Uterus (tissue), 3 donors: ENCODE measurements at regions not wholly inside any gene's neighbourhood (a gene's known extent, or its start where the extent isn't known, plus 50 kb on each side); places are given as distances from the start of the nearest gene placed in this dataset.

Source experiments
- DNase-seq, 2 donors: peaks; one replicate each; pipeline ENCODE4 v3.0.0-alpha.2; 2019 to 2020
- H3K27ac ChIP-seq, 2 donors: fragments of 200-600 bp; sonication (generic); 1 replicate in 1 of 2; 2 replicates in 1 of 2; pipeline ENCODE4 v1.5.1; 2016 to 2018
- H3K27me3 ChIP-seq, 2 donors: fragments of 200-600 bp; sonication (generic); one replicate each; pipeline ENCODE4 v1.5.1; 2018 to 2019; ENCODE audit warnings: control low read depth in 1 of 2
- H3K36me3 ChIP-seq, 2 donors: fragments of 200-600 bp; sonication (generic); one replicate each; pipeline ENCODE4 v1.5.1; 2019; ENCODE audit warnings: control low read depth in 1 of 2
- H3K4me1 ChIP-seq, 2 donors: fragments of 200-600 bp; sonication (generic); one replicate each; pipeline ENCODE4 v1.5.1; 2018 to 2019; ENCODE audit warnings: control low read depth in 1 of 2
- H3K4me3 ChIP-seq, 2 donors: fragments of 200-600 bp; sonication (generic); 1 replicate in 1 of 2; 2 replicates in 1 of 2; pipeline ENCODE4 v1.5.1; 2018 to 2019; ENCODE audit warnings: mild to moderate bottlenecking in 1 of 2
- H3K9me3 ChIP-seq, 2 donors: fragments of 200-600 bp; sonication (generic); one replicate each; pipeline ENCODE4 v1.5.1; 2019; ENCODE audit warnings: control low read depth in 1 of 2
- POLR2A ChIP-seq, 2 donors: fragments of 450-650 bp; IDR thresholded peaks; one replicate each; pipeline ENCODE4 v1.6.1; 2016; ENCODE audit warnings: antibody characterized with exemption in 2 of 2, mild to moderate bottlenecking in 1 of 2, moderate library complexity in 1 of 2
- intact Hi-C: fragments of 100-400 bp; cut with DNase I; formaldehyde crosslinking; loops from one replicate; pipeline ENCODE4 v1.15.1; 2023; ENCODE audit warnings: low total_unique reads
- TF ChIP-seq, protein P1 (sequence below), 4 experiments: fragments of 200-600 bp in 2 of 4; fragments of 450-650 bp in 2 of 4; sonication (generic) in 2 of 4; IDR thresholded peaks; one replicate each; pipeline ENCODE4 v1.5.1; 2016 to 2019; ENCODE audit warnings: antibody characterized with exemption in 4 of 4, mild to moderate bottlenecking in 2 of 4, moderate library complexity in 1 of 4
- donor health status: DM: yes; HTN: yes; CAD: no.

DNA sequence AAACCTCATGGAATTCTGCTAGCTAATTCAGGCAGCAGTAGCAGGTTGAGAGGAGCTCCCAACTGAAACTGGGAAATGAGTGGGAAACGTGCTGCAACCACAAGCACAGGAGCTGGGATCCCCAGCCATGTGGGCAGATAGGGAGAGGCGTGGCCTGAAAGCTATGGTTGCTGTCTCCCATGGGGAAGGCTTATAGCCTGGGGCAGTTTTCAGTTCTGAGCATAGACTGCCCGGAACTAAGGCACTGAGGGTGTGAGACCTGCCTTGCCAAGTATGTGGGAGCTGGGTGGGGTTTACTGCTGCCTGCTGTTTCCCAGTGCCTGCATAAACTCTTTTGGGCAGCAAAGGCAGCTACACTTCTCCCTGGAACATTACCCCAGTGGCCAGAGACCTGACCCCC, 229.5 kb downstream of the TUSC7 start:
- Histone ChIP-seq H3K27ac (no peak overlapping the region), H3K4me3 (no peak overlapping the region), H3K9me3 (no peaks in the 10 kb centered on the region), H3K4me1 (no peaks in the 10 kb centered on the region), H3K36me3 (no peaks in the 10 kb centered on the region), H3K27me3 (no peaks in the 10 kb centered on the region)
- intact Hi-C loops: no loop called here
- TF ChIP-seq POLR2A (IDR thresholded peaks at IDR 0.05): no peak
- TF ChIP-seq, protein P1, sequence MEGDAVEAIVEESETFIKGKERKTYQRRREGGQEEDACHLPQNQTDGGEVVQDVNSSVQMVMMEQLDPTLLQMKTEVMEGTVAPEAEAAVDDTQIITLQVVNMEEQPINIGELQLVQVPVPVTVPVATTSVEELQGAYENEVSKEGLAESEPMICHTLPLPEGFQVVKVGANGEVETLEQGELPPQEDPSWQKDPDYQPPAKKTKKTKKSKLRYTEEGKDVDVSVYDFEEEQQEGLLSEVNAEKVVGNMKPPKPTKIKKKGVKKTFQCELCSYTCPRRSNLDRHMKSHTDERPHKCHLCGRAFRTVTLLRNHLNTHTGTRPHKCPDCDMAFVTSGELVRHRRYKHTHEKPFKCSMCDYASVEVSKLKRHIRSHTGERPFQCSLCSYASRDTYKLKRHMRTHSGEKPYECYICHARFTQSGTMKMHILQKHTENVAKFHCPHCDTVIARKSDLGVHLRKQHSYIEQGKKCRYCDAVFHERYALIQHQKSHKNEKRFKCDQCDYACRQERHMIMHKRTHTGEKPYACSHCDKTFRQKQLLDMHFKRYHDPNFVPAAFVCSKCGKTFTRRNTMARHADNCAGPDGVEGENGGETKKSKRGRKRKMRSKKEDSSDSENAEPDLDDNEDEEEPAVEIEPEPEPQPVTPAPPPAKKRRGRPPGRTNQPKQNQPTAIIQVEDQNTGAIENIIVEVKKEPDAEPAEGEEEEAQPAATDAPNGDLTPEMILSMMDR (IDR thresholded peaks at IDR 0.05): no peak
- DNase-seq: no peak

DNA sequence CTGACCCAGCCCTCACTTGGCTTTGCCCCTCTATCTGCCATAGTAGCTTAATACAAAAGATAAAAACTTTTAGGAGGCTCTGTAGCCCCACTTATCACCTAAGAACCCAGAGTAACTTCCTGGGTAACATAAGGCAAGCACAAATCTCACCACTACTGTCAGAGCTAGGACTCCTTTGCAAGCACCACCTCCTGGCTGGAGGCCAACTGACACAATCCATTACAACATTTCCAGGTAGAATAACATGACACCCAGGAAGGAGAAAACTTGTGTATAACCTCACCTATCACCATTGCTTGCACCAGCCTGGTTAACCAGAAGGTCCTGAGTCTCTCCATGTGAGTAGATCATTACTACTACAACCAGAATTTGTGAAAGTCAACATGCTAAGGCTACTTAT, 230.0 kb downstream of the TUSC7 start:
- Histone ChIP-seq H3K27ac (no peak overlapping the region), H3K36me3 (no peaks in the 10 kb centered on the region), H3K27me3 (no peaks in the 10 kb centered on the region), H3K9me3 (no peaks in the 10 kb centered on the region), H3K4me3 (no peak overlapping the region), H3K4me1 (no peaks in the 10 kb centered on the region)
- no peak for DNase-seq
- no peak for TF ChIP-seq POLR2A (IDR thresholded peaks at IDR 0.05)
- TF ChIP-seq, protein P1 (IDR thresholded peaks at IDR 0.05): no peak
- intact Hi-C loops: no loop called here

DNA sequence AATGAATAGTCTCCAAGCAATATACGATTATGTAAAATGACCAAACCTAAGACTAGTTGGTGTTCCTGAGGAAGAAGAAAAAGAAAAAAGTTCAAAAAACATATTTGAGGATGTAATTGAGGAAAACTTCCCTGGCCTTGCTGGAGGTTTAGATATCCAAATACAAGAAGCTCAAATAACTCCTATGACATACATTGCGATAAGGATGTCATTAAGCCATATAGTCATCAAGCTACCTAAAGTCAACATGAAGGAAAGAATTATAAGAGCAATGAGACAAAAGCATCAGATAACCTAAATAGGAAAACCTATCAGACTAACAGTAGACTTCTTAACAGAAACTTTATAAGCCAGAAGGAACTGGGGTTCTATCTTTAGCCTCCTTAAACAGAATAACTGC, 231.1 kb downstream of the TUSC7 start:
- Histone ChIP-seq H3K4me3 (no peak overlapping the region), H3K4me1 (no peaks in the 10 kb centered on the region), H3K27ac (no peak overlapping the region), H3K36me3 (no peaks in the 10 kb centered on the region), H3K9me3 (no peaks in the 10 kb centered on the region), H3K27me3 (no peaks in the 10 kb centered on the region)
- DNase-seq: no peak
- intact Hi-C loops: no loop called here
- TF ChIP-seq POLR2A (IDR thresholded peaks at IDR 0.05): no peak
- TF ChIP-seq, protein P1 (IDR thresholded peaks at IDR 0.05): no peak

DNA sequence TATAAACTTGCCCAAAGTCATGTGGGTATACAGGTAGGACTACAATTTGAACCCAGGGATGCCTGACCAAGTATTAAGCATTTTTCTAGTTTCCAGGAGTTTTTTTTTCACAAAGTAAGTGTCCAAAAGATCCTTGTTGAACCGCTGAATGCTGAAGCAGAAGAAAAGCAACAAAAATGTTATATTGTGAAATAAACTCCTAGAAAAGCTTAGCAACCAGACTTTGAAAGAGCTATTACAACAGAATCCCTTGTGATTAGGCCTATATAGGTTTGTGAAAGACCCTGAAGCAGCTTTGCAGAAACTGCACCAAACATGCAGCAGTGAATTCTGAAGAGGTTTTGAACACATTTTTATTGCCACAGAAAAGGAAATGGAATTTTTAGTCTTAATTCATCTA, 236.8 kb downstream of the TUSC7 start:
- Histone ChIP-seq H3K27ac (no peak overlapping the region), H3K4me3 (no peak overlapping the region), H3K9me3 (no peaks in the 10 kb centered on the region), H3K4me1 (peaks cover 0 to 3% of the 10 kb centered on the region in 2 donors), H3K36me3 (no peaks in the 10 kb centered on the region), H3K27me3 (no peaks in the 10 kb centered on the region)
- TF ChIP-seq, protein P1 (IDR thresholded peaks at IDR 0.05): no peak
- TF ChIP-seq POLR2A (IDR thresholded peaks at IDR 0.05): no peak
- intact Hi-C loops: no loop called here
- no peak for DNase-seq

DNA sequence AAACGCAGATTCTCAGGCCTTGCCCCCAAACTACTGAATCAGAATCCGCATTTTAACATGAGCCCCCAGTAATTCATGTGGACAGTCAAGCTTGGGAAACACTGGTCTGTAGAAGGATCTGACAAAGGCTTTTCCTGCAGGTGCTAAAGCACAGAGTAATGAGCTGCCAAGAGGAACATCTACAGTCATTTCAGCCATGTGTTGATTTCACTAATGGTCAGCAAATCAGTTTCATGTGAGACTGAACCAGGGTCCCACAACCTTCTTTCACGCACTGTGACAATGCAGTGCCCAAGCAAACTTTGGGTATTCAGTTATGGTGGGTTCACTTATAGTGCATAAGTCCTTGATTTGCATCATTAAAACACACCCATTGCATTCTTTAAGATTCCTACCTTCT, 237.6 kb downstream of the TUSC7 start:
- intact Hi-C loops: no loop called here
- Histone ChIP-seq H3K4me1 (peaks cover 0 to 3% of the 10 kb centered on the region in 2 donors), H3K36me3 (no peaks in the 10 kb centered on the region), H3K27me3 (no peaks in the 10 kb centered on the region), H3K9me3 (no peaks in the 10 kb centered on the region), H3K27ac (no peak overlapping the region), H3K4me3 (no peak overlapping the region)
- TF ChIP-seq POLR2A (IDR thresholded peaks at IDR 0.05): no peak
- TF ChIP-seq, protein P1 (IDR thresholded peaks at IDR 0.05): no peak
- no peak for DNase-seq
